Prostate gland (tissue), 2 donors: ENCODE measurements at regions not wholly inside any gene's neighbourhood (a gene's known extent, or its start where the extent isn't known, plus 50 kb on each side); places are given as distances from the start of the nearest gene placed in this dataset.

Experiments used
- DNase-seq: peaks from one replicate; pipeline ENCODE4 v3.0.0-alpha.2; 2019; ENCODE audit warnings: low spot score
- H3K27ac ChIP-seq, 2 donors: fragments of 200-600 bp; sonication (generic); 2 replicates each; pipeline ENCODE4 v1.5.1; 2017 to 2019
- H3K27me3 ChIP-seq: fragments of 200-600 bp; sonication (generic); replicated peaks from 2 replicates; pipeline ENCODE4 v1.5.1; 2019; ENCODE audit not compliant: insufficient read depth
- H3K36me3 ChIP-seq, 2 donors: fragments of 200-600 bp; sonication (generic); 1 replicate in 1 of 2; 2 replicates in 1 of 2; pipeline versions ENCODE4 v1.5.1 to v1.8.1; 2017 to 2019
- H3K4me1 ChIP-seq: fragments of 200-600 bp; sonication (generic); replicated peaks from 2 replicates; pipeline ENCODE4 v1.5.1; 2019
- H3K4me3 ChIP-seq, 2 donors: fragments of 200-600 bp; sonication (generic); 2 replicates each; pipeline ENCODE4 v1.5.1; 2017 to 2019
- H3K9me3 ChIP-seq: fragments of 200-600 bp; sonication (generic); 2 replicates; pipeline ENCODE4 v1.5.1; 2017
- POLR2A ChIP-seq: fragments of 450-650 bp; IDR thresholded peaks from one replicate; pipeline ENCODE4 v1.6.1; 2016; ENCODE audit warnings: antibody characterized with exemption, mild to moderate bottlenecking
- POLR2AphosphoS5 ChIP-seq: sonication (generic); formaldehyde crosslinking; IDR thresholded peaks from one replicate; pipeline ENCODE4 v1.6.1; 2017; ENCODE audit warnings: antibody characterized with exemption
- WGBS: methylation state at CpG from one replicate; pipeline ENCODE4 v1.1.5; 2018; 5-methylcytosine and 5-hydroxymethylcytosine counted together
- intact Hi-C: fragments of 100-400 bp; cut with DNase I; formaldehyde crosslinking; loops from one replicate; pipeline ENCODE4 v1.14.2; 2022
- TF ChIP-seq, protein P1 (sequence below), 4 experiments: fragments of 200-600 bp in 2 of 4; fragments of 450-650 bp in 2 of 4; sonication (generic) in 2 of 4; IDR thresholded peaks; 1 replicate in 3 of 4; 2 replicates in 1 of 4; pipeline ENCODE4 v1.5.1; 2016 to 2019; ENCODE audit warnings: antibody characterized with exemption in 4 of 4, mild to moderate bottlenecking in 2 of 4, moderate library complexity in 2 of 4

DNA sequence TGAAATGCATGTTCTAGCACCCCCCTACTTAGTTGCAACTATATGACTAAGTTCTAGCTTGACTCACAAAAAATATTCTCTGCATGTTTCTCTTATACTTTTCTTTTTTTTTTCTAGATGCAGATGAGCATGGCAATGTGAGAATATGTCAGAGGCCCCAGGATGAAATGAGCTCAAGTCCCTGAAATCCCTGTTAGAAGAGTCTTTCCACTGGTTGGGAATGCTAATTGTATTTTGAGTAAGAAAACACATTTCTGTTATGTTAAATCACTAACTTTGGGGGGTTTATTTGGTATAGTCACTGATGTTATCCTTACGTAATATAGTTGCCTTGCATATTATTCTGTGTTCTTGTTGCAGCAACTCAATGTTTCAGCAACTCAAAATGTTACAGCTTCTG is 306.1 kb upstream of the CCDC179 start:
- no peak overlapping the region for H3K4me3 ChIP-seq
- no peaks in the 10 kb centered on the region for H3K4me1 ChIP-seq
- no peaks in the 10 kb centered on the region for H3K27me3 ChIP-seq
- H3K36me3 ChIP-seq = no peaks in the 10 kb centered on the region
- 94% methylated on average over 1 of the region's 1 CpG for WGBS
- H3K27ac ChIP-seq = no peak overlapping the region
- DNase-seq = no peak
- TF ChIP-seq, protein P1, sequence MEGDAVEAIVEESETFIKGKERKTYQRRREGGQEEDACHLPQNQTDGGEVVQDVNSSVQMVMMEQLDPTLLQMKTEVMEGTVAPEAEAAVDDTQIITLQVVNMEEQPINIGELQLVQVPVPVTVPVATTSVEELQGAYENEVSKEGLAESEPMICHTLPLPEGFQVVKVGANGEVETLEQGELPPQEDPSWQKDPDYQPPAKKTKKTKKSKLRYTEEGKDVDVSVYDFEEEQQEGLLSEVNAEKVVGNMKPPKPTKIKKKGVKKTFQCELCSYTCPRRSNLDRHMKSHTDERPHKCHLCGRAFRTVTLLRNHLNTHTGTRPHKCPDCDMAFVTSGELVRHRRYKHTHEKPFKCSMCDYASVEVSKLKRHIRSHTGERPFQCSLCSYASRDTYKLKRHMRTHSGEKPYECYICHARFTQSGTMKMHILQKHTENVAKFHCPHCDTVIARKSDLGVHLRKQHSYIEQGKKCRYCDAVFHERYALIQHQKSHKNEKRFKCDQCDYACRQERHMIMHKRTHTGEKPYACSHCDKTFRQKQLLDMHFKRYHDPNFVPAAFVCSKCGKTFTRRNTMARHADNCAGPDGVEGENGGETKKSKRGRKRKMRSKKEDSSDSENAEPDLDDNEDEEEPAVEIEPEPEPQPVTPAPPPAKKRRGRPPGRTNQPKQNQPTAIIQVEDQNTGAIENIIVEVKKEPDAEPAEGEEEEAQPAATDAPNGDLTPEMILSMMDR (IDR thresholded peaks at IDR 0.05) = no peak
- no peak for TF ChIP-seq POLR2AphosphoS5
- TF ChIP-seq POLR2A = no peak
- intact Hi-C loops = no loop called here
- no peaks in the 10 kb centered on the region for H3K9me3 ChIP-seq

DNA sequence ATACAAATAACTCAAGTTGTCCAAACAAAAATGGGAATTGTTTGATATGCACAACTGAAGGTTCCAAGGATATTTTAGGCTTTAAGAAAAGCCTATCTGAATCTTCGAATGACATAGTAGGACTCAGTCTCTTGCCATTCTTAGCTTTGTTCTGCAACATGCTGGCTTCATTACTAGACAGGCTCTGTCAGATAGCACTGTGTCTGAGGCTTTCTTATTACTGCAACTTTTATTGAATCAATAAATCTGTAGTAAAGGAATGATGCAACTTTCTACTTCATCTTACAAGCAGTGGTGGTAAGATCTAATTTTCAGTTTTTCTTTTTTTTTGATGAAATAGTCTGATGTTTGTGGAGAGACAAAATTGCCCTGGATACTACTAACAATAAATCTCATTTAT is 319.3 kb upstream of the CCDC179 start:
- Histone ChIP-seq H3K36me3 (no peaks in the 10 kb centered on the region), H3K27me3 (no peaks in the 10 kb centered on the region), H3K4me3 (no peak overlapping the region), H3K9me3 (no peaks in the 10 kb centered on the region), H3K4me1 (no peaks in the 10 kb centered on the region), H3K27ac (no peak overlapping the region)
- intact Hi-C loops = no loop called here
- TF ChIP-seq POLR2AphosphoS5 (no peak), POLR2A (no peak)
- TF ChIP-seq, protein P1 (IDR thresholded peaks at IDR 0.05) = no peak
- DNase-seq = no peak
- 93% methylated on average over 1 of the region's 1 CpG for WGBS

DNA sequence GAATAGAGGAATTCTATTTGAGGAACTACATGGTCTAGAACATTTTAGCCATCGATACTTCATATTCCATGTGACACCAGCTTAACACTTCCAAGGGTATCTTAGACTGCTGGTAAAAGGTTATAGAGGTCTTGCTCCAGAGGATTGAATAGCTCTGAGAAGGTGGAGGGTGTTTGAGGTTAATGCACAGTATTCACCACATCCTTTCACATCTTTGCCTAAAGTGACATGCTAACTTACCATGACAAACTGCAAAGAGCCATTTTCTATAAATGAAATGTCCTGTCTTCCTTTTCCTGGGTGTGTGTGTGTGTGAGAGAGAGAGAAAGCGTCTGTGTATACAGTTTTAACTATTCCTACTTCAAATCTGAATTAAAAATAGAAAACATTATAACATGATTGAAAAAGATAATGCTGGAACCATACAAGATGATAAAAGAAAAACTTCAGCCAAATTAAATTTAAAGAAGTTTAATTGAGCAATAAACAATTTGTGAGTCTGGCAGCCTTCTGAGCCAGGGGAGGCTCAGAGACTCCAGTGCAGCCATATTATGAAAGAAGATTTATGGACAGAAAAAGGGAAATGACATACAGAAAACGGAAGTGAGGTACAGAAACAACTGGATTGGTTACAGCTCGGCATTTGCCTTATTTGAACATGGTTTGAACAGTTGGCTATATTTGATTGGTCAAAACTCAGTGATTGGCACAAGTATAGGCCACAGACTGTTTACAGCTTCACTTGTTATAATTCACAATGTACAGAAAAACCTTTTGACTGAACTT is 320.9 kb upstream of the CCDC179 start:
- no peaks in the 10 kb centered on the region for H3K27me3 ChIP-seq
- WGBS = 69% methylated on average over 4 of the region's 4 CpGs
- intact Hi-C loops = no loop called here

DNA sequence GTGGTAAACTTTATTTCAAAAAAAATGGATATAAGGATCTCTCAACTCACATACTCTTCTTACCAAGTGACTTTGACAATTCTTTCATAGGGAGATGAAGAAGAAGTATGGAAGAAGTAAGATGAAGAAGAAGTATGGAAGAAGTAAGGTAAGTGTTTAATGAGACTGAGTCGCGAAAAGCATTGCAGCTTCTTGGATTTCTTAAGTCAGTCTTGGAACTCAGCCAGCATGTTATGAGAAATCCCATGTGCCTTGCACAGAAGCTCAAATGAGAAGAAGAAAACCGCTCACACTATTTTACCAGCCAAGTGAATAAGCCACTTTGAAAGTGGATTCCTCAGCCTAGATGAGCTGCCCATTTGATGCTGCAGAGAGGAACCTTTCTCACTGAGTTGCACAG is 332.0 kb upstream of the CCDC179 start:
- Histone ChIP-seq H3K27me3 (no peaks in the 10 kb centered on the region), H3K36me3 (no peaks in the 10 kb centered on the region), H3K4me1 (no peaks in the 10 kb centered on the region), H3K27ac (no peak overlapping the region), H3K9me3 (no peaks in the 10 kb centered on the region), H3K4me3 (no peak overlapping the region)
- DNase-seq = no peak
- intact Hi-C loops = no loop called here
- 68% methylated on average over 3 of the region's 3 CpGs for WGBS
- TF ChIP-seq POLR2A (no peak), POLR2AphosphoS5 (no peak)
- TF ChIP-seq, protein P1 (IDR thresholded peaks at IDR 0.05) = no peak

More for the DNA sequence above, 320.9 kb upstream of the CCDC179 start:
- no peaks in the 10 kb centered on the region for H3K4me1 ChIP-seq
- DNase-seq = no peak
- H3K4me3 ChIP-seq = no peak overlapping the region
- TF ChIP-seq, protein P1 (IDR thresholded peaks at IDR 0.05) = no peak
- no peak for TF ChIP-seq POLR2AphosphoS5
- no peak for TF ChIP-seq POLR2A
- H3K36me3 ChIP-seq = no peaks in the 10 kb centered on the region
- H3K9me3 ChIP-seq = no peaks in the 10 kb centered on the region
- no peak overlapping the region for H3K27ac ChIP-seq

DNA sequence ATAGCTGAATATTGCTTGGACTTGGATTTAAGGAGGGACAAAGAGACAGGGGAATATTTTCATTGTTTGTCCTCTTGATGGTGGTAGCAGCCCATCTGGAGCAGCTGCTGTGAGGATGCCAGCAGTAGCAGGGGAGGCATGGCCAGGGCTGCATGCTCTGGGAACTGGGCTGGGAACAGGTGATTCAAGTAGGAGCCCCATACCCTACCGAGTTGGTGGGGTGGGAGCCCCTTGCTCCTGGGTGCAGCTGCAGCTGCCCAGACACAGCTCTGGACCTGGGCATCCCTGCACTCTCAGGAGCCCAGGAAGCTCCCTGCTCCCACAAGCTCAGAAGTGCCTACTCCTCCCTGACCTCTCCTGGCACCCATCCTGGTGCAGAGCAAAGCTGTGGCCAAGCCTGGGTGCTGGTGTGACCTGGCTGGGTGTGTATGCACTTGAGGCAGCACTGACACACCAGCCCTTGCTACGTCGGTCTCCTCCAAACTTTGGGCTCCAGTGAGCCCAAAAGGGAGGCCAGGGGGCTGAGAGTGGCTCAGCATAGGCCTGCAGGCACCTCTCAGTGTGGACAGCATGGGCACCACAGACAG is 341.8 kb upstream of the CCDC179 start:
- no peak for TF ChIP-seq POLR2A
- TF ChIP-seq, protein P1 (IDR thresholded peaks at IDR 0.05) = no peak
- TF ChIP-seq POLR2AphosphoS5 = no peak
- Histone ChIP-seq H3K4me1 (no peaks in the 10 kb centered on the region), H3K36me3 (no peaks in the 10 kb centered on the region), H3K9me3 (no peaks in the 10 kb centered on the region), H3K27ac (no peak overlapping the region), H3K27me3 (no peaks in the 10 kb centered on the region), H3K4me3 (no peak overlapping the region)
- DNase-seq = no peak
- intact Hi-C loops = no loop called here
- 81% methylated on average over 3 of the region's 3 CpGs for WGBS
